Stromal cell of bone marrow (primary cell): ENCODE measurements at regions not wholly inside any gene's neighbourhood (a gene's known extent, or its start where the extent isn't known, plus 50 kb on each side); places are given as distances from the start of the nearest gene placed in this dataset.

ENCODE experiments used
- DNase-seq: peaks from one replicate; pipeline ENCODE4 v3.0.0-alpha.2; 2012; ENCODE audit warnings: low read depth

DNA sequence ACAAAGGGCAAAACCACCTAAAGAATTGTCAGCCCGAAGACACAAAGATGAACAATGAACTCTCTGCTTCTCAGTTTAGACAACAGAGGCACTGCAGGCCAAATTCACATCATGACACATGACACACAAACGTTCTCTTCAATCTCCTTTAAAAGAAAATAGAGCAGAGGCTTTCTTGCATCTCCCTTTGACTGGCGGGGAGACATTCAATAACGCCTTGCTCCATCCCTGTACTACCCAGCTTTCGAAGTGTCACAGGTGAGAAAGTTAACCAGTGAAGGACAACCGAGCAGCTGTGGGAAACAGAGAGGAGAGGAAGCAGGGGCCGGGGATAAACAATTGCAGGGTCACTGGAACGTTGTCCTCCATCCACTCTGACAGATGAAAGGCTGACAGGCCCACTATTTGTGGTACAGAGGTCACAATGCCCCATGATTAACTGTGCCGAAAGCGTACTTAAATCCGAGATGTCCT is 130.8 kb downstream of the PHLDA1 start:
- no peak for DNase-seq

DNA sequence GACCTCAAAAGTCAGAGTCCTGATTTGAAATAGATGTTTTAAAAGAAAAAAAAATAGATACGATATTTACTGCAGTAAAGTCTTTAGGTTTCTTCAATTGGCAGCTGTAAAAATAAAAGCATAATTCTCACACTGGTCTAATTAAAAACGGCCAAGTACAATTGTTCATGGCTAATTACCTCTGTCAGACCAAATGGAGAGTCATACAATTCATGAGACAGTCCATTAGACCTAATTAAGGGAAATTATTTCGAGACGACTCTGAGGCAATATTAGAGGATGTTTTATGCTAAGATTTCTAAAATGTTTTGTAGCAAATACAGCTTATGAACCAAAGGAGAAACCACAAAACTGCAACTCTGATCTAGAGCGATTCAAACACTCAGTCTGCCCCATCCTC is 131.3 kb downstream of the PHLDA1 start:
- no peak for DNase-seq

DNA sequence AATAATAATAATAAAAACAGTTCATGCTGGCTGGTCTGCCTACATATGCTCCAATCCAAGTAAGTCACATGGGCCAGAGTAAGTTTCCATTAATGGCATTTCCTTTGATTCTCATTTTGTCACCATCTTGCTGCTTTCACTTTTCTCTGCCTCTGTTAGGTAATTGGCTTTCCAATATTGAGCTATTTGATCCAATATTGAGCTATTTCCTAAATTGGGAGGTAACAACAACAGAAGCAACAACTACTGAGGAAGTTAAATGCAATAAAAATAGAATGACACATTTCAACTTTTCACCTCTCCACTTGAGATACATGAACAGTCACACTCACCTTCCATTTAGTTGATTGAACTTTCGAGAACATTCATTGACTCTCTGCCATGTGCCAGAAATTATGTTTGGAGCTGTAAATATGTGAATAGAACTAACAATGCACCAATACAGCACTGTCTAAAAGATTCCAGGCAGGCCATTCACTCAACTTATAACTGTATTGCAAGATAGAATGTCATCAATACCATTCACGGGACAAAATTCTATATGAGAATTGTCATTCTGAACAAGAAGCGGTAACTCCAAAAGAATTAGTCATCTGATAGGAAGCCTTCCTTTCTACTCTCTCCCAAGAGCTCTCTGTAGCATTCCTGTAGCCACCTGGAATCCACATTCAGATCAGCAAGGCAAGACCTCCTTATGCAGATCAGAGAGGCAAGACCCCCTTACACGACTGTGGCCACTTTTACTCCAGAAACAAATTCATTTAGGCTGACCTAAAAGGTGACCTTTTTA is 136.4 kb downstream of the PHLDA1 start:
- no peak for DNase-seq

DNA sequence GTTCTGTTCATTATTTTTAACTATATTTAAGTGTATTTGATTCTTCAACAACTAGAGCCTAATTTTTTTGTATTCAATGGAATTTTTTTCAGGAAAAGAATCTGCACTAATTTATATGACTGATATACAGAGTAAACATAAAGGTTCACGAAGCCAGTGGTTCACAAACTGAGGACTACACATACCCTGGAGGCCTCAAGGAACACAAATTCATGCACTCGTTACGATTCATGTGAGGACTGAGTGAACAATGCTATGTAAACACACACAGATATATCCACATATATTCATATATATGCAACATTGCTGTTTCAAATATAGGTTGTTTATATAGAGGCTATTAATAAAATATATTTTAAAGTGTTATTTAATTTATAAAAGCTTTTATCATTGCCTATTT is 137.8 kb downstream of the PHLDA1 start:
- no peak for DNase-seq

DNA sequence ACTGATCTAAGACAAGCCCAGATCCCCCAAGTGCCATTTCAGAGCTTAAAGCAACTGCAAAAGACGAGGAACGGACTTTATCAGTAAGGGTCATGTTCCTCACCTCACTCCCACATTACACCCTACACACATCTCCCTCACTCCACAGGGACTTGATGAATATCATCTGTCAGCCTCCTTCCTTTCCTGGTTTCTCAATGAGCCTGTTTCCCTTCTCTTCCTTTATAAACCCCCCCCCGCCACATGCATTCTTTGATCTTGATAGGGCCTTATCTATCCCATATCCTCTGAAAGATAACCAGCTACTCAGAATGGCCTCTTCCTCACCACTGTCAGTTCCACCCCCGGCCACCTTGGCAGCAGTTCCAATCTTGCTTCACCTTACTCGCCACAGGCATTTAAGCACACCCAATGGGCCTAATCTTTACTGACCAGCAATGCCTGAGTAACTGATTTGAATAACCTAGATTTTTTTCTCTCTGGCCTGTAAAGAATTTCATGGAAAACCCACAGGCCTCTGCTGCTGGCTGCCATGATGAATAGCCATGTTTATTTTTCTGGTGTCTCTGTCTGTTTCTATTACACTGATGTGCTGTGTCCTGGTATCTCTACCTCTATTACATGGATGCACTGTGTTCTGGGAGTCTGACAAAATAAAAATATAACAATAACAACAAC is 138.7 kb downstream of the PHLDA1 start:
- DNase-seq = no peak

DNA sequence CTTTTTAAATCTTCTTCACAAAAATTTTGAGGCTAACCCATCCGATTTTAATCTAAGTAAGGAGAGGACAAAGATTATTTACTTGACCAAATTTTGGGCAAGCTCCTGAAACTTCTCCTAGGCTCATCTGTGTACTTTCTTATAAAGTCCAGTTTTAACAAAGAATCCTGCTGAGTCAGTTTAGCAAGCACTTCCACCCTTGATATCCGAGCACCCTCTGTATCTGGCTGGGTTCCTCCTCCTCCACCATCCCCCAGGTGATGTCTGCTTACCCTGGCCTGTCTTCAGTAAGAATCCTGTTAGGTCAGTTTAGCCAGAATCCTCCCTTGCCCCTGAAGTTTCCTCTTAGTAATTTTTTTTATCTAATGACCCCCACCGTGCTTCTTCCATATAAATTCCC is 140.5 kb downstream of the PHLDA1 start:
- DNase-seq = no peak

DNA sequence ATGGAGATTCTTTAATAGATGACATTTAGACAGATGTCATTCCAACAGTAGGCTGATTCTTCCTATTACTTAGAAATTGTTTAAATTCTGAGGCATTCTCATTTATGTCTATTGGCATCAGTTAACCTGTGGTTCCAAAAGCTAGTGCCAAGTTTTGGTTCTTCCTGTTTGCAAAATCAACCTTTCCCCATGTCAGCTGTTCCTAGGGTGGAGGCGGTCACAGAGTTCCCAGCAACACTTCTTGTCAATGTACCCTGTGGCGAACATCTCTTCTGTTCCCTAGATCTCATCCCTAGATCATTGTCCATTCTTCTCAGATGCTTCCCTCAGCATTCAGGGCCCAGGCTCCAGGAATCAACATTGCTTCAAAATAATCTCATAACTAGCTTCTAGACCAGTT is 140.9 kb downstream of the PHLDA1 start:
- DNase-seq = no peak

DNA sequence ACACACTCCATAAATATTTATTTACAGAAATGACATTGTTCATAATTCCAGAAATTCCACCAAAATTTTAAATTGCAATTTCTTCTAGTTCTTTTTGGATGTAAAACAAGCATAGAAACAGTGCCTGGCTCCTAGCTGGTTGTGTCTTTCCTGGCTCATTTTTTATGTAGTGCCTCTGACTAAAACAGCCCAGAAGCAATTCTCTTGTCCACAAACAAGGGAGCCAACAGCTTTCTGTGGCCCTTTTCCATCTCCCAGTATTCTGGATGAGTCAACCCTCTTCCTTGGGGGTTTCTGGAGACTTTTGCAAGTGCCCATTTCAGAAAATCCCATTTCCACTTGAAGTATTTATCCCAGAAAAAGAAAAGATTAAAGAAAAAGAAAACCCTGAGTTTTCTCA is 141.4 kb downstream of the PHLDA1 start:
- DNase-seq = peak; percentile 81

DNA sequence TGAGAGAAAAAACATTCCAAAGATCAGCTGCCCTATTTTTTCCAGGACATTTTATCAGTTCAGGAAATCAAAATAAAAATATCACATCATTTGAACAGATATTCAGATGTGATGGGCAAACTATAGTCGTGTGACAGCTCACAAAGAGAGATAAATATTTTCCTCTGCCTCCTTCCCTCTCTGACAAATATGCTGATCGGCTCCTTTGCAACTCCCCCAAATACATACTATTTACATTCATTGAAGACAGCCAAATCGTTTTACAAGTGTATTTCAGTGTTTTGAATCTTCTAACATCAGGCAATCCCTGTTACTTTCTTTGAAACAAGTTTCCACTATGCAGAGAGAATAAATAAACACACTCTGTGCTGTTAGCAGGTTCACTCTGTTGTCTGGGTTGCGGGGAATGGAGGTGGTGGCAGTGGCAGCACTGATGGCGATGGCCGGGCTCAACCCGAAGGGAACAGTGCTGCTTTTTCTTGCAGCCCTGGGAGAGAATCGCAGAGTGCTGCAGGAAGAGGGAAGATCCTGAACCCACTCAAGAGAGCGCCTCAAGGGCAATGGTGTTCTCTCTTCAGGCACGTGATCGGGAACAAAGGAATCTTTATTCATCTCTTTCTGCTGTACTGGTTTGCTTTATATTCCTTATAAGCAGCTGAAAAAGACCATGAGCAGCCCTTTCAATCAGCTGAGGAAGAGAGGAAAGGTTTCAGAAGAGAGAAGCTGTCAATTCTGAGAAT is 142.5 kb downstream of the PHLDA1 start:
- DNase-seq = no peak

DNA sequence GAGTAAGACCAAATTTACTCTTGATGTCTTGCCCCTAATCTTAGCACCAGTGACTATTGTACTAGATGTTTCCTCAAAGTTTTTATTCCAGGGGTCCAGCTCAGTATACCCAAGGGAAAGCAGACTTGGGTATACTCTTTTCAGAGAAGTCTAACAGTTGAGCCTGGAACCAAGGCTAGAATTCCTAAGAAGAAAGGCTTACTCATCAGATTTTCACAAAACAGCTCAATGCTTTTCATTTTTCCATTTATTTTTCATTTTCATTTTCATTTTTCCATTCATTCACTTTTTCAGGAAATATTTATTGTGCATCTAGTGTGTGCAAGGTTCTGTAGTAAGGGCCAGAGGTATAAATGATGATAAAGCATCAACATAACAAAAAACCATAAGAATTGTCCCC is 143.2 kb downstream of the PHLDA1 start:
- no peak for DNase-seq

DNA sequence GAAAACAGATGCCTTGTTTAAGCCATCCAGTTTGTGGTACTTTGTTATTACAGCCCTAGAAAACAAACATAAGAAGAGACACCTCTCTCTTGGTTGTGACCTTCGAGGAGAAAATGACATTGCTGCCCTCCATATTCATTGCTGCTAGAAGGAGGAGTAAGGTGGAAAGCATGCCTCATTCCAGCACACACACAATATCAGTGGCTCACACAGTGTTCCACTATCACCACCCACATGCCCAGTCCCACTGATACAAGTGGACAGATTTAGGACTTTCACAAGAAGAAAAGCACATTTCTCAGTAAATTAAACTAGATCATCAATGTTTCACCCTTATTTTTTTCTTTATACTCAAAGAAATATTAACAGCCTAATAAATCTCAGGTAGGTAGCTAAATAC is 143.6 kb downstream of the PHLDA1 start:
- no peak for DNase-seq

DNA sequence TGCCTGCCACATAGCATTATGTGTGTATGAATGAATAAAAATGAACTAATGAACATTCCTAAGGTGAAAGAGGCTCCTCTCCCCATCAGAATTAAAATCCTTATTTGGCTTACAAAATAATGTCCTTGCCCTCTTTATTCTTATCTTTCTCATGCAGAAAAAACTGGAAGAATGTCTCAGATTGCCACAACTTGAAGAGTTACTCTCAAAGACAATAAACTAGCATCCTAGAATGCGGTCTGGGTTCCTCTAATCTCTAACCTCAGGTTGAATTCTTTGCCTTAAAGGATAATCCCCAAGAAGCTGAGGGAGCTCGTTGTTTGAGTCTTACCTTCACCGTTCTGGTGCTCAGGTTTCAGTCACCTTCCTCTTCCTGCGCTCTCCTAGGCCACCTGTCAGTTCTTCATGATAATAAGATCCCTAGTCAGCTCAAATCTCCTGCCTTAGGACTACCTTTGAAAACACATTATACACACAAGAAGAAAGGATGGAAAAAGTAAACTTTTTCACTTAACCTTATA is 147.1 kb downstream of the PHLDA1 start:
- no peak for DNase-seq

DNA sequence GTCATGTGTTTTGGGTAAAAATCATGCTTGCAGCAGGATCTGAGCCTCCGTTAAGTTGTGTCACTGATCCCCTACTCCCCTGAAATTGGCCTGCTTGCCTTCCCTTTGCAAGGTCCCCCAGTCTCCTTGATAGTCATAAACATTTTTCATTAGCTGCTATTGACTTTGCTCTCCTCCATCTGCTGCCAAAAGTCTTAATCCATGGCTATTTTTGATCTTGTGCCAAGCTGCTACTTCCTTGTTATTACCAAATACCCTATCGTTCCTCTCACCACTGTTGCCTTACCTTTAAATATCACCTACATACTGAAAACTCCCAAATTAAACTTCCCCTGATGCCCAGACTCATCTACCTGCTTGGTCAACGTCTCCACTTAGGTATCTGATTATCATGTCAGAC is 148.3 kb downstream of the PHLDA1 start:
- DNase-seq = no peak

DNA sequence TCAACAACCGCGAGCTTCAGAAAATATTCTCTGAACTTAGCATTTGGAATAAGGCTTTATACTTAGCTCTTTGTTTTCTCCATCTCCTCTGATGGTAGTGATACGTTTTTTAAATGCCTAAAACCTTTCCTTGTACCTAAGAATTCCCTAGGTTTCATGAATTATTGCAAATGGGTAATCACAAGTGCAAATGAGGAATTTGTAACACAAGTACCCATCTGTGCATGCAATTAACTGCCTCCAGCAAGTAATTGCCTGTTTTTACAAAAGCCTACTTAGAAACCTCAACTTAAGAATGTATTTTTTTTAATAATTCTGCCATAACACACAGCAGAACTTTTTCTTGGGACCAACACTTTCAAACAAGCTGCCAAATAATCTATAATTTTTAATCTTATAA is 149.2 kb downstream of the PHLDA1 start:
- DNase-seq = no peak

DNA sequence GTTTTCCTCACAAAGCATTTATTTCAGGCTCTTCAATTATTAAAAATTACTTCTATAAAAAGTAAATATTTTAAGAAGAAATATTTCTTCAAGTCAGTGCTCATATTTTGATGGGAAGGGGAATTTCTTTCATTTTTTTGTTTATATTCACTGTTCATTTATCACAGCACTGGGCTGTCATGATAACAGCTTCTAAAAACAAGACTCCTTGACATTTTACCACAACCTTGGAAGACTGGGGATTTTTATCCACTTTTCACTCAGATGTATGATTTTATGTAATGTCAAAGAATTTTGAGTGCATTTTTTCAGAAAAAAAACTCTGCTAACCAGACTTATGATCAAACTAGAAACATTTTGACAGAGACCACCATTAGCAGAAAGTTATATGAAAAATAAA is 149.7 kb downstream of the PHLDA1 start:
- DNase-seq = no peak

DNA sequence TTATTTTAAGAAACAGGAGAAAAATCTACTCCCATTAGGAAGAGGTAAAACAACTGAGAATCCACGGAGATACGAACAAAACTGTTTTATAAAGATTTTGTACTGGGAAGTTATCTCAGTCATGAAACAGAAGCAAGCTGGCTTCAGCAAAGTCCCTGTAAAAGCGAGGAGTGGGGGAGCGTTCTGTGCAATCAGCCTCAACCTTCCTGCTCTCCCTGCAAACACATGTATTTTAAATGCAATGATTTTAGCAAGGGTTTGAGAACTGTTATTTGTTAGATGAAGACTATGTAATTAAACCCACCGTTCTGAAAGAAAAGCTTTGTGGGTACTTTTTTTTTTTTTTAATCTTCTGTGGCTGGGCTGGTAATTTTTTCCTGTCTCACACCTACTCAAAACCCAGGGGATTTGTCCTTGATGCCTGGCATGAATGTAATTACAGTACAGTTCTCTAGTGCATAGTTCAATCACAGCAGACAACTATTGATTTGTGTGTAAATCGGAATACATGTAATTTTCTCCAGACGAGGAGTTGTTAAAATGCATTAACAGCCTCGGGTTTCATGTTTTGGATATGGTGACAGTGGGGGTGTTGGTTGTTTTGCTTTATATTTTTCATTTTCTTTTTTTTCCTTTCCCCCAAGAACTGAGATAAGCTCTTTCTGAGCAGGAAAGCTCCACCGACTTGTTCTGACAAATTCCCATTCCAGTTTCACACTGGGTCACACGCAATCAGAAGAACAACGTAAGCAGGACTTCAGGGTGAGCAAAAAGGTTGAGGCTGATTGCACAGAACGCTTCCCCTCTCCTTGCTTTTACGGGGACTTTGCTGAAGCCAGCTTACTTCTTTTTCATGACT is 153.6 kb downstream of the PHLDA1 start:
- DNase-seq = no peak

DNA sequence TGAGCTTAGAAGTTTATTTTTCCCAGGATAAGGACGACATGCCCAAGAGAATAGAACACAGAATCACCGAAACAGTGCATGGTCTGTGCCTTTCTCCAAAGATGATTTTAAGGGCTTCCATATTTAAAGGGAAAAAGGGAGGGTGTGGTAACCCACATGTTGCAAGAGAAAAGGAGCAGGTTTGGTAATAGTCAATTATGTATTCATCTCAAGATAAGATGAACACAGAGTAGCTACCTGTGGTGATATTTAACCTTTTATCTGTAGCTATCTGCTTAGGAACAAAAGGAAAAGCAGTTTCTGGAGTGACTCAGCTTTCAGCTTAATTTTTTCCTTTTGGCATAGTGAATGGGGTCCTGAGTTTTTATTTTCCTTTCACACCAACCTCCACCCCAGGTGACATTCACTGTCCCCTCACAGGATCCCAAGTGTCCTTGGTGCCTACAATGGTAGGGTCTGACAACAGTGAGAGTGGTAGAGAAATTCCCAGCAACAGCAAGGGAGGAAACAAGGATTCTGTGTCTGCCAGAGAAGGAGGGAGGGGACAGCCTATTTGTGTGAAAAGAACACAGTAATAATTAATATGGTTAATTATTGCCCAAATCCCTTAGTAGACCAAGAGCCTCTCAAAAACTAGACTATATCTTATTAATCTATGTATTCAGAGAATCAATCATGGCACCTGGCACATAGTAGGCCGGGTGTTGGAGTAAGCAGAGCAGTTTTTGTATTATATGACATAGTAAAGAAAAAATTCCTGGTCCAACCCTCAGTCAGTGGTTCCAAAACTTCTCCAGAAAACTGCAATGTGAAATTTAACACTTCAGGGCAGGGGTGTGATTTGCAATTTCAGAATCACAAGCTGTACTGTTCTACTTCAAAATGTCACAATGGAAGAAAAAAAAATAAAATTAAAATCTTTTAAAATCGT is 154.5 kb downstream of the PHLDA1 start:
- no peak for DNase-seq

DNA sequence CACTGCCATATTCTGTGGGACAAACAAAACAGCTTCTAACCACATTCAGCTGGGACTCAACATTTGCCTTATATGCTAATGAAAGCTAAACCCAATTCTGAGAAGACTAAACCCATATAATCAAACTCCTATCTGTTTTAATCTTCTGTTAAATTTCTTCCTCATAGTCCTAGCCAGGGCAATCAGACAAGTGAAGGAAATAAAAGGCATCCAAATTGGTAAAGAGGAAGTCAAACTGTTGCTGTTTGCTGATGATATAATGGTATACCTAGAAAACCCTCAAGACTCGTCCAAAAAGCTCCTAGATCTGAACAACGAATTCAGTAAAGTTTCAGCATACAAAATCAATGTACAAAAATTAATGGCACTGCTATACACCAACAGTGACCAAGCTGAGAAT is 157.1 kb downstream of the PHLDA1 start:
- DNase-seq = no peak

DNA sequence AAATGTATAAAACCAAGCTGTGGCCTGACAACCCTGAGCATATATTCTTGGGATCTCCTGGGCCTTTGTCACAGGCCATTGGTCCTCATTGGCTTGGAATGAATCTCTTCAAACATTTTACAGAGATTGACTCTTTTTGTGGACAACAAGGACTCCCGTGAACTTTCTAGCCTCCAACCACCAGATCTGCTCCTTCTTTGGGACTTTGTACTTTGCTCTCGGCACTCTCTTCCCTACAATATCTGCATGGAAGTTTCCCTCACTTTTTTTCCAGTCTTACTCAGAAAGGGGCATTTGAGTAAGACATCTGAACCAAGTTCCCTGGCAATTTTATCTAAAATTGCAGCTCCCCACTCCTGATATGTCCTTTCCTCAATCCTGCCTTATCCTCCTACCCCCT is 158.8 kb downstream of the PHLDA1 start:
- DNase-seq = no peak

DNA sequence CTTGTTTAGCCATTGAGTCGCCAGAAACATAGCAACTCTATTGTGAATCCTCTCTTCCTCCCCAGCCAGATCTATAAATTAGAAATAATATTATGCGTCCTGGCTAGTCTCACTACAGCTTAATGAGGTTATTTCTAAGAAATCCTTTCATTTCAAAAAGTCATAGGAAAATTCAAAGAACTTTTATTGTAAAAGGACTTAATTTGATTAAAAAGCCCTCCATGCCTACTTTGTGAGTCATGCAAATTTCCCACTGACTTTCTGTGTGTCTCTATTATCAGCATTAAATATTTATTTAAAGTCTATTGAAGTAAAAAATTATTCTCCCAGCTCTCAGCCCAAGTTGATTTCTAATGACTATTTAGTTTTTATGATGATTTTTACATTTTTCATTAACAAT is 160.7 kb downstream of the PHLDA1 start:
- DNase-seq = no peak

DNA sequence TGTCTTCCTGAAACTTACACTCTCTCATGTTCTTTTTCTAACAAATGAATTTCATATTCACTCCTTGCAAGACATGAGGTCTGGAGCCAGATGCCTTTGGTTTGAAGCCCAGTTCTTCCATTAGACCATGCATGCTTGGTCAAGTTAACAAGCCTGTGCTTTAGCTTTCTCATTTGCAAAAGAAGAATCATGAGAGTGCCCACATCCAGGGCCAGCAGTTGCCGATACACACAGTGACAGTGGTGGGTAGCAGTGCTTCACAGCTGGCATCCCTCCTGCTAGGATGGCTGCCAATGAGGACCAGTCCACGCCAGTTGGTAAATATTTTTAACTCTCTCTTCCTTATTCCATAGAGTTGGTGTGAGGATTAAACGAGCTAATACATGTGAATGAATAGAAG is 163.1 kb downstream of the PHLDA1 start:
- DNase-seq = no peak
